HK-2 (cell line): ENCODE measurements at regions not wholly inside any gene's neighbourhood (a gene's known extent, or its start where the extent isn't known, plus 50 kb on each side); places are given as distances from the start of the nearest gene placed in this dataset.
A peak's percentile ranks its signal among the peaks of the same experiment; 100 is the strongest.
"Not testable (repeated sequence)": the region's sequence is repeated elsewhere in the genome, so short reads cannot be mapped to it uniquely, and the experiment has no call there.

Experiments
- DNase-seq: peaks from one replicate; pipeline ENCODE4 v3.0.0-alpha.2; 2018; ENCODE audit not compliant: unreplicated experiment

- no peak for DNase-seq
Observed at GRCh38 chr6:149127212-149127611, 190.3 kb upstream of the TAB2 start.

GRCh38 chr6:149128489-149129145 is 188.9 kb upstream of the TAB2 start:
- no peak for DNase-seq

- DNase-seq = peak; percentile 58
Observed at GRCh38 chr6:149129371-149130077, 188.0 kb upstream of the TAB2 start.

DNA sequence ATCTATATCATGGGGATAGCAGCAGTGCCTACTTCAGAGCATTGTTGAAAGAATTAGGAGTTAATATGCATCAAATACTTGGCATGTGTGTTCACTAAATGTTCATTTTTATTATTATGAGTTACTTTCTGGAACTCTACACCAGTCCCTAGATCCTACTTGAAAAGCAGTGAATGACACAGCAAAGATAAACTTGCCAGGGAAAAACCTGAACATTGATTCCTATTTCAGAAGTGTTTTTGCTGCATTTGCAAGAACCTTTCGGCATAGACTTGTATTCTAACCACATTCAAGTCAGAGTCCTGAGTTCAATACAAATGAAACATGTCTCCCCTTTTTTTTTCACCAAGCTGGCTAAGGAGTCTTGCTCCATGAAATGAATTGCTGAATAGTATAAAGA is 187.4 kb upstream of the TAB2 start:
- DNase-seq = no peak

- no peak for DNase-seq
Observed at GRCh38 chr6:149130508-149130907, 187.0 kb upstream of the TAB2 start.

DNA sequence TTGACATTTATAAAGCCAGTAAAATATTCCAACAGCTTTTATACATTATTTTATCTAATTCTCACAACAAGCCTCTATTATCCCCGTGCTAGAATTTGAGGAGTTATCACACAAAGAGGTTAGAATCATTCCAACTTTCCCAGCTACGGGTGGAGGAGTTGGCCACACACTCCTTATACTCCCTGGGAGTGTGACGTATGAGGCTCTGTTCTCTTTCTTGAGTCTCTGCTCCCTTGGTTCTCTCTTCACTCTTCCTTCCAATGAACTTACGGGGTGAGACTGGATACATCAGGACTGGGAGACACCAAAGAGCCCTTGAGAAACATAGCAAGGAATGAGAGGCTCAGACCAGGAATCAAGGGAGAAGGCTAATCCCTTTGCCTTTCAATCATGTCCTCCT is 185.6 kb upstream of the TAB2 start:
- no peak for DNase-seq

DNA sequence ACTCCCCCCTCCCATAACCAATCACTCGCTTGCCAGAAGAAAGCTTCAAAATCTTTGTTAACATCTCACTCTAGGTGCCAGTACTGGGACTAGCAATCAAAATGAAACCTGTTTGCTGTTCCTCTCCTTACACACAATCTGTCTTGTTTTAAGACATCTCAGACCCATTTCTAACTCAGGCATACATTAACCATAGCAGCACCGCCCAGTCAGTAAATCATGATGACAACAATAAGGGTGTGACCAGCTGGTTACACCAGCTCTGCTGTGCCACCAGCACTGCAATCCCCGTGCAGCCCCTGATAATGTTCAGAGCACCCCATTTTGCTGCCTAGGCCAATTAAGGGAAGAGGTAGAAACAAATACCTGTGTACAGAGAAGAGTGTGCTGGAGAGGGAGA is 185.2 kb upstream of the TAB2 start:
- no peak for DNase-seq

DNA sequence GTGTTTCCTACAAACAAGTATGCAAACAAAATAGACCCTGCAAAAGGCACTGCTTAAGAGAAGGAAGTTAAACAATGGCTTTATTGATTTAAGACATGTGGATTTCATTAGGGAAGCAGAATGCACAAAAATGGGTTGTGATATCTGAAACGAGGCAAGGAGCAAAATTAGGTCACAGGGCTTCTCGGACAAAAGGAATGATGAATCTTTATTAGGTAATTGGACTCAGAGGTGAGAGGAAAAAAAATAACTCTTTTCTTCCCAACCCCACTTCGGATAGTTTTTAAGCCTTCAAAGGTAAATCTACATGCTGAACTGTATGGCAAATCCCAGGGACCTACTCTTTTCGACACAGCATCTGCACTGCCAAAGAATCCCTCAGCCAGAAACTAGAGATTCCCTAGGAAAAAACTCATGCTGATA is 183.0 kb upstream of the TAB2 start:
- no peak for DNase-seq

GRCh38 chr6:149135809-149136208 is 181.7 kb upstream of the TAB2 start:
- no peak for DNase-seq

GRCh38 chr6:149136273-149136912 is 181.1 kb upstream of the TAB2 start:
- DNase-seq = no peak

DNA sequence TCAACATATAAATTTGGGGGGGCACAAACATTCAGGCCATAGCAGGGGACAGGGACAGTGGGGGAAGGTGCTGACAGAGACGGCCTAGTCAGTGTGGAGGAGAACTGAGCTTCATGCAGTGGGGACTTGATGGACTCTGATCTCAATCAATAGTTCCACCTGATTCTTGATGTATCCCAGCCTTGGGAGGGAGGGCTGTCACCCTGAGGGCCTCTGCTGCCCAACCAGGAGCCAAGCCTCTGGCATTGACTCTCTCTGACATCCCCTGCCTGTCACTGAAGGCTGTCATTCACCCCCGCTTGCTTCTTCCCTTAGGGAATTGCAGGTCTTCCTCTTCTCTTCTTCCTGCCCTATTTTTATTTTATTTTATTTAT is 180.6 kb upstream of the TAB2 start:
- DNase-seq = no peak

DNA sequence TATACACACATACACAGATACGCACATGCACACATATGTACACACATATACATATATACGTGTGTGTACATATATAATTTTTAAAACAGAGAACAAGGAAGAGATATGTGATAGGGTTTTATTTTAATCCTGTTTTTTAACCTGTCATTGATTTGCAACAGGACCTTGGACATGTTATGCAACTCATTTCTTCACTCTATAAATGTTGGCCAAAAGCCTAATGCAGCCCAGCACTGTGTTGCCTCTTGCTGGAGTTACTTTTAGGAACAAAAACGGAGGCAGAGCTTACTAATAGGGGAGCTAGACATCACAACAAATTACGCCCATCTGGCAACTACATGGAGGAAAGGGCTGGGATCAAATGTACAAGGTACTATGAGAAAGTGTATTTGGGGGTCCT is 179.9 kb upstream of the TAB2 start:
- DNase-seq = no peak

DNA sequence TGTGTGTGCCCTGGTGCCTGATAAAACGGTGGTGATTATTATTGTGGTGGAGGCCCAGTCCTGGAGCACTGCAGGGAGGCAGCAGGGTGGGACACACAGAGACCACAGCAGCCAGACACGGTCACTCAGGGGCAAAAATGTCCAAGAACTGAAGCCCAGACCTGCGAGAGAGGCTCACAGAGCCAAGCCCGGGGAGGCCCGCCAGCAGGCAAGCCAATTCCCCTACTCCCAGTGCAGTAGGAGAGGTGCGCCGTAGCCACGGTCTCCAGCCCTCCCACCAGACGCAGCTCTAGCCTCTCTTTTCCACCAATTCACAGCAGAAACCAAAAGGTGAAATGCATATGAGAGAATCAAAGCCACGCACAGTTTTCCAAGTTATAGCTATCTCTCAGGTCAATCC is 179.4 kb upstream of the TAB2 start:
- no peak for DNase-seq

GRCh38 chr6:149138699-149139294 is 178.7 kb upstream of the TAB2 start:
- DNase-seq = no peak

- DNase-seq = no peak
Observed at GRCh38 chr6:149139782-149140136, 177.8 kb upstream of the TAB2 start.

DNA sequence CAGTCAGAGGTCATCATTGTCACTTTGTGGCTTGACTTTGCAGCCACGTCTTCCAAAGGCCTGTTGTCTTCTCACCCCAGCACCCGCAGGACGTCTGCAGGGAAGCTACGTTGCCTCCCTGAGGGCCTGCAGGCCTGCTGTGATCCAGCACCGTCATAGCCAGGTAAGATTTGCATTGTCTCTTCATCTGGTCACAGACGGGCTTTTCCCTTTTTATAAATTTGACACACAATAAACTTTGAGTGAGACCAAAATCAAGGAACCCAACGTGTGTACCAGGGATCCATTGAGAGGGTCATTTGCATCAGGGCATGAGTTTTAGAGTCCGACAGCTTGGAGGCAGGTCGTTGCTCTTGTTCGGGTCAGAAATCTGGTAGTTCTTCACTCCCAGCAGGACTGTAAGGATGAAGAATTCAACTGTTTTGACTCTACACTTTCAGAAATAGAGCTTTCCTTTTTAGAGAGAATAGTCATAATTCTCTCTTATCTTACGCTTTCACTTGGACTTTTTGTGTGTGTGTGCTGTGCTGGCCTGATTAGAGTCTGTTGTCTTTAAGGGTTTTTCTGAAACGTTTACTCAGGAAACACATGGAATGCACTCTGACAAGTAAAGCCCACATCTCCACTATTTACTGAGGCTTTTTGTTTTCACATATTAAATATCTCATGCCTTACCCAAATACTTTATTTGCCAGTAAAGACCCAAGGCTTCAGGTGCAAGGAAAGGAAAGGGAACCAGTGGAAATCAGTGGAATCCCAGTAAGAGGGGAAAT is 177.2 kb upstream of the TAB2 start:
- no peak for DNase-seq

DNA sequence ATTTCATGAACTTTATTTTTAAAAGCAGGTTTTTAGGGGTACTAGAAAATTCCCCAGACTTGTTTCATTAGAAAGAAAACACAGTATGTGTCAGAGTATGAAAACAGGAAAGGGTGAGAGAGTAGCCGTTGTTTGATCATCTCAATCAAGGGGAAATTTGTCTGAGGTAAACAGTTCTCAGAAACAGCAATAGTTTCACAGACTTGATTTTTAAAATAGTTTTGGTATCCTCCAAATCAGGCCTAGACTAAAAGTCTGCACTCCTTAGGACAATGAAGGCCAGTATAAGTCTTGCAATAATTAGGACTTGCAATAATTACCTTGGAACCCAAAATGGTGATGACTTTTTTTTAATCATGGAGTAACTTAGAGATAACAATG is 176.6 kb upstream of the TAB2 start:
- no peak for DNase-seq

DNA sequence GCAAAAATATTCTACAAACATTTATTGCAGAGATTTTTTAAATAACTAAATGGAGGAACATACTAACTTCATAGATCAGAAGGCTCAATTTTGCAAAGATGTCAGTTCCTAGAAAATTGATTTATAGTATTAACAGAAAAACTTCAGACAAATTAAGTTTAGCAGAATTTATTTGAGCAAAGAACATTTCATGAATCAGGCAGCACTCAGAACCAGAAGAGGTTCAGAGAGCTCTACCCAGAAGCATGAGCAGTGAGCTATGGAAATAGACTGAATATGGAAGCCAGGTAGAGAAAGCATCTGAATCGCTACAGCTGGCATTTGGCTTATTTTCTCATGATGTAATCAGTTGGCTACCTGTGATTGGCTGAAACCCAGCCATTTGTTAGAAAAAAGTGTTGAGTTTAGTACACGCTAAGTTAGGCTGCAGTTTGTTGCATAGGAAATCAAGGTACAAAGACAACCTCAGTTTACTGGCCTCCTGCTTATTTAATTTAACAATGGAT is 174.5 kb upstream of the TAB2 start:
- DNase-seq = no peak

GRCh38 chr6:149145800-149146199 is 171.7 kb upstream of the TAB2 start:
- not testable (repeated sequence) for DNase-seq

- DNase-seq = no peak
Observed at GRCh38 chr6:149147195-149147594, 170.3 kb upstream of the TAB2 start.

DNA sequence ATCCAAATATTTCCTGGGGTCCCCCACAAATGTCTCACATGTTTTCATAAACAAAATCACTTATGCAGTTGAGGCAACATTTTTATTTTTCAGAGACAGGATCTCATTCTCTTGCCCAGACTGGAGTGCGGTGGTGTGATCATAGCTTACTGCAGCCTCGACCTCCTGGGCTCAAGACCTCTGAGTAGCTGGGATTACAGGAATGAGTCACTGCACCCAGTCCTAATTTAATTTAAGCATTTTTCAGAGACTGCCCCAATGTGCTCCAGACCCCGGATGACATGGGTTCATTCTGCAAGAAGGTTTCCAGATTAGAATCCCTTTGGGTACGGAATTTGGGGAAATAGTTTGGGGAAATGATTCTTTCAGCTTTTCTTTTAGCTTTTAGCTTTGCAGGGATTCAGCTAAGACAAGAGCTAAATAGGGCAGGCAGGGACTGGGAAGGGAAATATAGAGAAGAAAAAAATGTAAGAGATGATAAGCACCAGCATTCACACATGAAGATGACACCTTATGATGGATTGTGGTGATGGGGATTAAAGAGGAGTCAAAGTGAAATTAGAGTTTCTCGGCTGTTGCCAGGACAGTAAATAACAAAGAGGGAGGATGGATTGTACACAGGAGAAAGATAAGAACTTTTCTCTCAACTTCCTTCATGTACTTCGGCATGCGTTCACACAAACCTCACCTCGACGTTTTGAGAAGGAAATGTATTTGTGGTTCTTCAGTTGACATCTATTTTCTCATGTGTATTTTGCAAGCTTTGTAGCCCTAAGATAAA is 169.4 kb upstream of the TAB2 start:
- no peak for DNase-seq
